ENCODE measurements at regions not wholly inside any gene's neighbourhood (a gene's known extent, or its start where the extent isn't known, plus 50 kb on each side); places are given as distances from the start of the nearest gene placed in this dataset.

- no peak for DNase-seq (ENCODE audit: low read depth, low spot score)
- in situ Hi-C loops (cut with HindIII; ENCODE audit: low pct_unique_long_range_greater_than_20kb, low sequenced_read_pairs): no loop called here
These were observed 856.9 kb upstream of the FRG1 start for GRCh38 chr4:189083769-189084168.

- peak; percentile 6 for DNase-seq (ENCODE audit: low read depth, low spot score)
- in situ Hi-C loops (cut with HindIII; ENCODE audit: low pct_unique_long_range_greater_than_20kb, low sequenced_read_pairs): no loop called here
These were observed 856.0 kb upstream of the FRG1 start for GRCh38 chr4:189084671-189085070.

DNA sequence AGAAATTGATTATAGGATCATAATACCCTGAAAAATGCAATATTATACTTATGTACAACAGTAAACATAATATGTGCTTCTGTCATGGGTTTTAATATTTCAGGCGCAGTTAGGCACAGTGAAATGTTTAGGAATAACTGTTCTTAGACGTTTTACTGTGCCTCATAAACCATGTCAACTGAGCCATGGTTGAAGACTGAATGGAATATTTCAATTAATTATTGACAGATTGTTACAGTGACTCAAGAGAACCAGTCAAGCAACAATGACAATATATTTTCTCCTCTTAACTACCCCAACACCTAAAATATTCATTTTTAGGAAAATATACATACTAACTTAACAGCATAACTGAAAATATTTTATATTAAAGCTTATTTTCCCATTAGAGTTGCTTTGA is 852.7 kb upstream of the FRG1 start:
- no peak for DNase-seq (ENCODE audit: low read depth, low spot score)
- in situ Hi-C loops (cut with HindIII; ENCODE audit: low pct_unique_long_range_greater_than_20kb, low sequenced_read_pairs): no loop called here

GRCh38 chr4:189088780-189089179 is 851.9 kb upstream of the FRG1 start:
- in situ Hi-C loops (cut with HindIII; ENCODE audit: low pct_unique_long_range_greater_than_20kb, low sequenced_read_pairs): no loop called here
- DNase-seq (ENCODE audit: low read depth, low spot score): peak; percentile 88

DNA sequence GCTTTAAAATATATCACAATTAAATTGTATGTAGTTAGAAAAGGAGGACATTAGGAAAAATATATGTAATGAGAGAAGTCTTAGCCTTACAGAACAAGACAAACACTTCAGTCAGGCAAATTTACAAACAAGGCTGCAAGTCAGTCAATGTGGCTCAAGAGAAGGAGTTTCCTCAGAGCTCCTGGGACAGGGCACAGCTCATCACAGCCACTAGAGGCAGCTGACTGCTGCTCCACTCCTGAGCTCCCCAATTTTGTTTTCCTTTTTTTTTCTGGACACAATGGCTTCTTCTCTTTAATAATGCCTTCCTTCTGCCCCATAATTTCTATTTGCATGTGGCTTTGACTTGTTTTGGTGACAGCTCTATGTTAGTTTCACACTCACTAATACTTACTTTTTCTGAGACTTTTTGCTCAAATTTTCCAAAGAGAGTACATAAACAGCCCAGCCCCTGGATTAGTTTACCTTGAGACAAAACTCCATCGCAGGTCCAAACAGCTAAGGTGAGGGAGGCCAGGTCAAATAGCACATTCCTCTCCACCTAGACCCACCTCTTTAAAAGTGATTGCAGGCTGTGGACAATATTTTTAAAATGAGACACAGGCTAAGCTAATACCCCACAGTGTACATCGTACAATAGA is 850.4 kb upstream of the FRG1 start:
- peak; percentile 82 for DNase-seq (ENCODE audit: low read depth, low spot score)
- in situ Hi-C loops (cut with HindIII; ENCODE audit: low pct_unique_long_range_greater_than_20kb, low sequenced_read_pairs): no loop called here

GRCh38 chr4:189092581-189092980 is 848.1 kb upstream of the FRG1 start:
- in situ Hi-C loops (cut with HindIII; ENCODE audit: low pct_unique_long_range_greater_than_20kb, low sequenced_read_pairs): no loop called here
- peak; percentile 21 for DNase-seq (ENCODE audit: low read depth, low spot score)

- no peak for DNase-seq (ENCODE audit: low read depth, low spot score)
- in situ Hi-C loops (cut with HindIII; ENCODE audit: low pct_unique_long_range_greater_than_20kb, low sequenced_read_pairs): no loop called here
These were observed 844.6 kb upstream of the FRG1 start for GRCh38 chr4:189096108-189096507.

DNA sequence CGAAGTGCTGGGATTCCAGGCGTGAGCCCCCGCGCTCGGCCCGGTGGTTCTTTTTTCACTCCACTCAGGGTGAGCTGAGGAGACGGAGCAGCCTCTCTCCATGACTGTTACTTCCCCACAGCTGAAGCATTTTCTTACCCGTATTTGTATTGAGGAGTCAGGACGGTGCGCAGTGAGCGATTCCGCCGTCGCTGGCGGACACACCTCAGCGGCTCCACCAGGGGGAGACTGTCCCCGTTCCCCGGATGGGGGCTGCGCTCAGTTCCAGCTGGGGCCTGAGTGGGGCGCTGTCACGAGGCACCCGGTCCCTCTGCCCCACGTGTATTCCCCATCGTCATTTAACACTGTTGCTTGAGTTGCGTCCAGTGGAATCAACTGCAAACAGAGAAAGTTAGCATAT is 844.0 kb upstream of the FRG1 start:
- in situ Hi-C loops (cut with HindIII; ENCODE audit: low pct_unique_long_range_greater_than_20kb, low sequenced_read_pairs): no loop called here
- DNase-seq (ENCODE audit: low read depth, low spot score): no peak

- in situ Hi-C loops (cut with HindIII; ENCODE audit: low pct_unique_long_range_greater_than_20kb, low sequenced_read_pairs): no loop called here
These were observed 841.6 kb upstream of the FRG1 start for GRCh38 chr4:189098932-189099696.

DNA sequence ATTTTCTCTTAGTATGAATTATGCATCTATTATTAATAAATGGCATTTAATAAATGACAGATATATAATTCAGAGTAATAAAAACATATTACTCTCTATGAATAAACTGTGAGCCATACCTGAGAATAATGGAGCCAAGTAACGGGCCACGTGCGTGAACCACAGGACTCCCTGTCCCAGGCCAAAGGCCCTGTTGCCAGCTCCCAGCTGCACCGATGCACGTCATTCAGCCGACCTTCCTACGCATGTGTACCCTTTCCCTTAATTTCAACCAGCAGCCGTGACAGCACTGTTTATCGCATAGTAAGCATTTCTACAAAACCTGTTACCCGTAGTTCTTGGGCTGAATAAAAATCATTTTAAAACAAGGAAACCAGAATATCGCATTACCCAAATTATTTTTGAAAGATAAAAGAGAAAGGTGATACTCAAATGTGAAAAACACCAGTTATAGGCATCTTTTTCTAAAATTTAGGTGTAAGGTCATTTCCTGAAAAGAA is 827.2 kb upstream of the FRG1 start:
- in situ Hi-C loops (cut with HindIII; ENCODE audit: low pct_unique_long_range_greater_than_20kb, low sequenced_read_pairs): no loop called here
- no peak for DNase-seq (ENCODE audit: low read depth, low spot score)

More at GRCh38 chr4:189098932-189099696, 841.6 kb upstream of the FRG1 start:
- no peak for DNase-seq (ENCODE audit: low read depth, low spot score)

GRCh38 chr4:189117426-189117825 is 823.2 kb upstream of the FRG1 start:
- in situ Hi-C loops (cut with HindIII; ENCODE audit: low pct_unique_long_range_greater_than_20kb, low sequenced_read_pairs): no loop called here
- peak; percentile 28 for DNase-seq (ENCODE audit: low read depth, low spot score)

DNA sequence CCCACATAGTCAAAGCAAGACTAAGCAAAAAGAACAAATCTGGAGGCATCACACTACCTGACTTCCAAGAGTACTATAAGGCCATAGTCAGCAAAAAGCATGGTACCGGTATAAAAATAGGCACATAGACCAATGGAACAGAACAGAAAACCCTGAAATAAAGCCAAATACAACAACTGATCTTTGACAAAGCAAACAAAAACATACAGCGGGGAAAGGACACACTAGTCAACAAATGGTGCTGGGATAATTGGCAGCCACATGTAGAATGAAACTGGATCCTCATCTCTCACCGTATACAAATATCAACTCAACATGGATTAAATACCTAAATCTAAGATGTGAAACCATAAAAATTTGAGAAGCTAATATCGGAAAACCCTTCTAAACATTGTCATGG is 819.3 kb upstream of the FRG1 start:
- in situ Hi-C loops (cut with HindIII; ENCODE audit: low pct_unique_long_range_greater_than_20kb, low sequenced_read_pairs): no loop called here
- no peak for DNase-seq (ENCODE audit: low read depth, low spot score)

DNA sequence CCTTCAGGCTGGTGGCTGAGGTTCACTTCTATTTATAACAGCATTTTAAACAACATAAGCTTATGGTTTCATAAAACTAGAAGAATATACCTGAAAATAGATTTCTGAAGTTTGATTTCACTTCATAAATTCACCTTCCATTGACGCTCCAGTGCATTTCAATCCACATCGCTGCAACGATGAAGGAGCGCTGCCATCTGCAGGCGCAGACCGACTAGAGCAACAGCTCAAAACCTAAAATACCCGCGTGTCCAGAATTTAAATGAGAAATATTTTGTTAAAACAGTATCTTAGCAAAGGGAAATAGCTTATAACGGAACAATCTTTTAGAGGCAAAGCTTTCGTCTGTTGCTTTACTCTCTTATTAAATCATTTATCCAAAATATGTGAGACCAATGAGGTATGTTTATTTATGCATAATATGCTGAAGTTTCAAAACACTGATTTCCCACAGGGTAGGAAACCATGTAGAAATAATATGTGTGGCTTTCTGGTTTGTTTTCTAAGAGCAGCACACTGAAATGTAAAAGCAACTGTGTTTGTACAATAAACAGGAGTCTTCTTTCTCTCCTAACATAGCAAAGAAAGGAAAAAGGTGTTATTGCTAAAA is 816.4 kb upstream of the FRG1 start:
- in situ Hi-C loops (cut with HindIII; ENCODE audit: low pct_unique_long_range_greater_than_20kb, low sequenced_read_pairs): no loop called here
- peak; percentile 67 for DNase-seq (ENCODE audit: low read depth, low spot score)

DNA sequence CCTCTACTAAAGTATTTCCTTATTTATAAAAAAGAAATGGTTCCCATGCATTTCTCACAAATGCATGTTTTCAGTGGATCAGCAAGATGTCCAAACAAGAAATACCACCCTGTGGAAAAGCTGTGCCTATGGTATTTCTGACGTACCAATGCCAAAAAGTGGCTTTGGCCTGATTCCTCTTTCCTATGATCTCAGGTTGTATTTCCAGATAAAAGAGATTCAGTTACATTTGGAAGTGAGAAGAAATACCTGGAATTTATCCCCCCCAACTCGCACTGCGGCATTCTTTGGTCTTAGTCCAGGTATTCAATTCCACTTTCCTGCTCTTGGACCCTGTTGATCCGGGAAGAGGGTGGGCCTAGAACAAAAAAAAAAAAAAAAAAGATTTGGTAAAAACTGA is 815.9 kb upstream of the FRG1 start:
- in situ Hi-C loops (cut with HindIII; ENCODE audit: low pct_unique_long_range_greater_than_20kb, low sequenced_read_pairs): no loop called here
- DNase-seq (ENCODE audit: low read depth, low spot score): no peak

DNA sequence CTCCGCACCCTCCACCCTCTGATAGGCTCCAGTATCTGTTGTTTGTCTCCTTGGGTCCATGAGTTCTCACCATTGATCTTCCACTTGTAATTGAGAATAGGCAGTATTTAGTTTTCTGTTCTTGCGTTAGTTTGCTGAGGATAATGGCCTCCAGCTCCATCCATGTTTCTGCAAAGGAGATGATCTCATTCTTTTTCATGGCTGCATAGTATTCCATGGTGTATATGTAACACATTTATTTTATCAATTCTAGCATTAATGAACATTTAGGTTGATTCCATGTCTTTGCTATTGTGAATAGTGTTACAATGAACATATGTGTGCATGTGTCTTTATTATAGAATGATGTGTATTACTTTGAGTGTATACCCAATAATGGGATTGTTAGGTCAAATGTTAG is 814.6 kb upstream of the FRG1 start:
- in situ Hi-C loops (cut with HindIII; ENCODE audit: low pct_unique_long_range_greater_than_20kb, low sequenced_read_pairs): no loop called here
- DNase-seq (ENCODE audit: low read depth, low spot score): no peak

DNA sequence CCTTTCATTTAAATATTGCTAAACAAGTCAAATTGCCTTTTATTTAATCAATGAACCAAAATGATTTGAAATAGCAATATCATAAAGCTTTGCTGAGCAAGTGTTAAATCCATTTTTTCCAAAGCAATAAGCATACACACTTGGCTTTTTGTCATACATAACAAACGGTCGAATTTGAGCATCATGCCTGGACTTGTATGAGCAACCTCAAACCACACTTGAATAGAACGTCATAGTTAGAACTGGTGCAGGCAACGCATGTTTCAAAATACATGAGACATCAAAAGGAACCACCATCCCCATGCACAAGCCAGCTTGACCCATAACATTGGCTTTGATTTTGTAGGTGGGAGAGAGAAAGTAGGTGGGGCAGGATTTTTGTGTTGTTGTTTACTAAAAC is 812.3 kb upstream of the FRG1 start:
- DNase-seq (ENCODE audit: low read depth, low spot score): no peak
- in situ Hi-C loops (cut with HindIII; ENCODE audit: low pct_unique_long_range_greater_than_20kb, low sequenced_read_pairs): no loop called here

- no peak for DNase-seq (ENCODE audit: low read depth, low spot score)
- in situ Hi-C loops (cut with HindIII; ENCODE audit: low pct_unique_long_range_greater_than_20kb, low sequenced_read_pairs): no loop called here
These were observed 811.5 kb upstream of the FRG1 start for GRCh38 chr4:189129044-189129694.

GRCh38 chr4:189131118-189131517 is 809.6 kb upstream of the FRG1 start:
- in situ Hi-C loops (cut with HindIII; ENCODE audit: low pct_unique_long_range_greater_than_20kb, low sequenced_read_pairs): no loop called here
- no peak for DNase-seq (ENCODE audit: low read depth, low spot score)
